ENCODE measurements at regions not wholly inside any gene's neighbourhood (a gene's known extent, or its start where the extent isn't known, plus 50 kb on each side); places are given as distances from the start of the nearest gene placed in this dataset.

- no peak for TF ChIP-seq POLR2A (IDR thresholded peaks at IDR 0.05; ENCODE audit: low read length)
- no peak for TF ChIP-seq GATA1 (IDR thresholded peaks at IDR 0.05; ENCODE audit: low read depth, low read length)
Measured at GRCh38 chr5:174305241-174305681, 259.8 kb downstream of the NSG2 start.

Measured in erythroblast (primary cell).